NCI-H2196 (cell line): ENCODE measurements at regions not wholly inside any gene's neighbourhood (a gene's known extent, or its start where the extent isn't known, plus 50 kb on each side); places are given as distances from the start of the nearest gene placed in this dataset.

ENCODE experiments used
- DNase-seq: peaks from one replicate; lab custom pipeline; 2025; ENCODE audit not compliant: unreplicated experiment; lab: John Stamatoyannopoulos, UW

- no peak for DNase-seq
Measured at GRCh38 chr3:124563376-124563775, 166.9 kb upstream of the UMPS start.

- DNase-seq = peak; percentile 91
Measured at GRCh38 chr3:124565013-124565412, 165.2 kb upstream of the UMPS start.

- no peak for DNase-seq
Measured at GRCh38 chr3:124565551-124565950, 164.7 kb upstream of the UMPS start.

- no peak for DNase-seq
Measured at GRCh38 chr3:124566701-124567100, 163.6 kb upstream of the UMPS start.

- no peak for DNase-seq
Measured at GRCh38 chr3:124567179-124567578, 163.1 kb upstream of the UMPS start.

- DNase-seq = no peak
Measured at GRCh38 chr3:124569761-124570160, 160.5 kb upstream of the UMPS start.

- DNase-seq = no peak
Measured at GRCh38 chr3:124570232-124570631, 160.0 kb upstream of the UMPS start.

- DNase-seq = no peak
Measured at GRCh38 chr3:124572851-124573405, 157.3 kb upstream of the UMPS start.

GRCh38 chr3:124574012-124574411, 156.2 kb upstream of the UMPS start:
- no peak for DNase-seq

- DNase-seq = no peak
Measured at GRCh38 chr3:124576565-124577493, 153.4 kb upstream of the UMPS start.

- DNase-seq = no peak
Measured at GRCh38 chr3:124577494-124578167, 152.6 kb upstream of the UMPS start.

GRCh38 chr3:124579641-124580040, 150.6 kb upstream of the UMPS start:
- no peak for DNase-seq

- DNase-seq = no peak
Measured at GRCh38 chr3:124582196-124582595, 148.1 kb upstream of the UMPS start.

GRCh38 chr3:124582621-124583395, 147.4 kb upstream of the UMPS start:
- no peak for DNase-seq

GRCh38 chr3:124584245-124584551, 146.1 kb upstream of the UMPS start:
- DNase-seq = no peak

- DNase-seq = peak; percentile 74
Measured at GRCh38 chr3:124584552-124585391, 145.5 kb upstream of the UMPS start.

GRCh38 chr3:124586126-124587052, 143.9 kb upstream of the UMPS start:
- DNase-seq = no peak

- DNase-seq = no peak
Measured at GRCh38 chr3:124587053-124587408, 143.2 kb upstream of the UMPS start.

GRCh38 chr3:124588036-124588435, 142.2 kb upstream of the UMPS start:
- DNase-seq = no peak

- no peak for DNase-seq
Measured at GRCh38 chr3:124588794-124589193, 141.5 kb upstream of the UMPS start.
